Right lobe of liver (tissue), 6 donors: ENCODE measurements at regions not wholly inside any gene's neighbourhood (a gene's known extent, or its start where the extent isn't known, plus 50 kb on each side); places are given as distances from the start of the nearest gene placed in this dataset.

ENCODE experiments used
- ATAC-seq, 4 donors: fragments of 200-7000 bp; cut with Tn5 transposase; one replicate each; pipeline ENCODE4 v1.9.1; 2020; ENCODE audit warnings: mild to moderate bottlenecking in 4 of 4, moderate library complexity in 4 of 4
- DNase-seq, 3 donors: peaks; one replicate each; pipeline ENCODE4 v3.0.0-alpha.2; 2020
- H3K27ac ChIP-seq, 3 donors: fragments of 200-600 bp; one replicate each; pipeline ENCODE4 v1.8.0; 2022
- H3K27me3 ChIP-seq, 2 donors: fragments of 200-600 bp; one replicate each; pipeline ENCODE4 v1.8.0; 2022
- H3K36me3 ChIP-seq, 4 donors: fragments of 200-600 bp; sonication (generic) in 1 of 4; one replicate each; pipeline versions ENCODE4 v1.5.1 to v1.8.0; 2017 to 2022; ENCODE audit warnings: control low read depth in 1 of 4
- H3K4me1 ChIP-seq, 4 donors: fragments of 200-600 bp; sonication (generic) in 1 of 4; one replicate each; pipeline versions ENCODE4 v1.5.1 to v1.8.0; 2017 to 2022; ENCODE audit warnings: control low read depth in 1 of 4
- H3K4me3 ChIP-seq, 3 donors: fragments of 200-600 bp; one replicate each; pipeline ENCODE4 v1.8.0; 2022
- H3K9me3 ChIP-seq, 4 donors: fragments of 200-600 bp; sonication (generic) in 1 of 4; one replicate each; pipeline versions ENCODE4 v1.5.1 to v1.8.0; 2017 to 2022; ENCODE audit warnings: control low read depth in 1 of 4
- POLR2A ChIP-seq: fragments of 450-650 bp; IDR thresholded peaks from one replicate; pipeline ENCODE4 v1.6.1; 2017; ENCODE audit warnings: antibody characterized with exemption, mild to moderate bottlenecking
- WGBS: methylation state at CpG from one replicate; pipeline ENCODE4 v1.1.6; 2018; ENCODE audit warnings: low coverage, low lambda C conversion rate; ENCODE audit not compliant: insufficient coverage; ENCODE audit errors: missing lambda C conversion rate; 5-methylcytosine and 5-hydroxymethylcytosine counted together
- intact Hi-C, 2 donors: fragments of 100-400 bp; cut with DNase I; formaldehyde crosslinking; loops; one replicate each; pipeline versions ENCODE4 v1.11.2 to v1.14.1; 2022
- TF ChIP-seq, protein P1 (sequence below), 4 donors: fragments of 200-600 bp in 3 of 4; fragments of 450-650 bp in 1 of 4; IDR thresholded peaks; one replicate each; pipeline versions ENCODE4 v1.5.1 to v1.8.0; 2016 to 2022; ENCODE audit warnings: antibody characterized with exemption in 4 of 4, mild to moderate bottlenecking in 2 of 4
- donor health status: DM: no; HTN: yes; CAD: no.
- donor health status: DM: no; HTN: no; CAD: no.
- donor health status: DM: no; HTN: no; CAD: no.
- donor health status: DM: no; HTN: yes; CAD: no.
- donor health status: DM: no; HTN: yes; CAD: no.

DNA sequence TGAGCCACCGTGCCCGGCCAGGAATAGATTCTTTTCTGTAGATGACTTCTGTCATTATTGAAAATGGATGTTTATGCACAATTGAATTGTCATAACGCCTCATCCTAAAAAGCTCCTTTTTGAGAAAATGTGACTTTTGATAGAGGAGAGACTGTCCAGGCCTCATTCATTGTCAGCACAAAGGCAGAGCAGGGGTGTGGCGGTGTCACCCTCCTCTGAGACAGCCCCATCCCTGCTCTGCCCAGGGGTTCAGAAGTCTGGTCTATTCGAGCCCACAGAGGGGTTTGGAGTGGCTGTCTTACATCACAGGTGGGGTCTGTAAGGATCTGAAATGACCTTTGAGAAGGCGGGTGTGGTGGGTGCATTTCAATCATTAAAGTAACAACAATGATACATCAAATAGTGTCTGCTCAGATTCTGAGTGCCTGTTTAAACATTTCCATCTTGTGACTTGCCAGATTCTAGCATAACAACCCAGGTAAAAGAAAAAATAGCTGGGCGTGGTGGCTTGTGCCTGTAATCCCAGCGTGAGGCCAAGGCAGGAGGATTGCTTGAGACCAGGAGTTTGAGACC, 161.0 kb downstream of the SEC14L1 start:
- ATAC-seq = no peak
- no peaks in the 10 kb centered on the region for H3K36me3 ChIP-seq
- peaks cover 0 to 42% (median 11%) of the 10 kb centered on the region in 4 donors for H3K4me1 ChIP-seq
- no peaks in the 10 kb centered on the region for H3K9me3 ChIP-seq
- TF ChIP-seq, protein P1, sequence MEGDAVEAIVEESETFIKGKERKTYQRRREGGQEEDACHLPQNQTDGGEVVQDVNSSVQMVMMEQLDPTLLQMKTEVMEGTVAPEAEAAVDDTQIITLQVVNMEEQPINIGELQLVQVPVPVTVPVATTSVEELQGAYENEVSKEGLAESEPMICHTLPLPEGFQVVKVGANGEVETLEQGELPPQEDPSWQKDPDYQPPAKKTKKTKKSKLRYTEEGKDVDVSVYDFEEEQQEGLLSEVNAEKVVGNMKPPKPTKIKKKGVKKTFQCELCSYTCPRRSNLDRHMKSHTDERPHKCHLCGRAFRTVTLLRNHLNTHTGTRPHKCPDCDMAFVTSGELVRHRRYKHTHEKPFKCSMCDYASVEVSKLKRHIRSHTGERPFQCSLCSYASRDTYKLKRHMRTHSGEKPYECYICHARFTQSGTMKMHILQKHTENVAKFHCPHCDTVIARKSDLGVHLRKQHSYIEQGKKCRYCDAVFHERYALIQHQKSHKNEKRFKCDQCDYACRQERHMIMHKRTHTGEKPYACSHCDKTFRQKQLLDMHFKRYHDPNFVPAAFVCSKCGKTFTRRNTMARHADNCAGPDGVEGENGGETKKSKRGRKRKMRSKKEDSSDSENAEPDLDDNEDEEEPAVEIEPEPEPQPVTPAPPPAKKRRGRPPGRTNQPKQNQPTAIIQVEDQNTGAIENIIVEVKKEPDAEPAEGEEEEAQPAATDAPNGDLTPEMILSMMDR (IDR thresholded peaks at IDR 0.05) = no peak
- no peak for TF ChIP-seq POLR2A
- H3K27ac ChIP-seq = no peak overlapping the region
- H3K4me3 ChIP-seq = no peak overlapping the region
- WGBS = 90% methylated on average over 7 of the region's 8 CpGs
- intact Hi-C loops = no loop called here
- no peaks in the 10 kb centered on the region for H3K27me3 ChIP-seq
- no peak for DNase-seq

DNA sequence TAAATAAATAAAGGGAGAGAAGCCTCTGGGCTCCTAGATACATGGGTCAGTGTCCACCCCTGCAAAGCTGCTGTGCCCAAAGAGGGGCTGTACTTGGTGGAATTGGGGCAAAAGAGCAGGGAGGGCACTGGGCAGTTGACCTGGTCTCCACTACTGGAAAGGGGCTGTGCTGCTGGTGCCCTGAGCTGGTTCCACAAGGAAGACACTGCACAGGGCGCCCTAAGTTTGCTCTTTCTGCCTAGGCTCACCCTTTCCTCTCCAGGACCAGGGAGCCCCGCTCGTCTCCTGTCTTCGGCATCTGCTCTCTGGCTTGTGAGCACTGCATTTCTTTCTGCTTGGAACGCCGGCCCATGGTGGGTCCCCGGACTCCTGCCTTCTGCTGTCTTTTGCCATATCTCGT, 161.9 kb downstream of the SEC14L1 start:
- intact Hi-C loops = no loop called here
- Histone ChIP-seq H3K9me3 (no peaks in the 10 kb centered on the region), H3K4me3 (no peak overlapping the region), H3K27me3 (no peaks in the 10 kb centered on the region), H3K4me1 (peaks cover 0 to 47% (median 17%) of the 10 kb centered on the region in 4 donors), H3K36me3 (no peaks in the 10 kb centered on the region), H3K27ac (no peak overlapping the region)
- DNase-seq (no peak), ATAC-seq (no peak)
- WGBS = 96% methylated on average over 5 of the region's 8 CpGs
- TF ChIP-seq, protein P1 (IDR thresholded peaks at IDR 0.05) = no peak
- TF ChIP-seq POLR2A = no peak

GRCh38 chr17:77303620-77304019, 162.9 kb downstream of the SEC14L1 start:
- ATAC-seq (no peak), DNase-seq (no peak)
- Histone ChIP-seq H3K27me3 (no peaks in the 10 kb centered on the region), H3K36me3 (no peaks in the 10 kb centered on the region), H3K27ac (no peak overlapping the region), H3K9me3 (no peaks in the 10 kb centered on the region), H3K4me3 (no peak overlapping the region), H3K4me1 (peaks cover 0 to 55% (median 22%) of the 10 kb centered on the region in 4 donors)
- intact Hi-C loops = no loop called here
- 77% methylated on average over 3 of the region's 6 CpGs for WGBS
- no peak for TF ChIP-seq POLR2A
- TF ChIP-seq, protein P1 (IDR thresholded peaks at IDR 0.05) = no peak

DNA sequence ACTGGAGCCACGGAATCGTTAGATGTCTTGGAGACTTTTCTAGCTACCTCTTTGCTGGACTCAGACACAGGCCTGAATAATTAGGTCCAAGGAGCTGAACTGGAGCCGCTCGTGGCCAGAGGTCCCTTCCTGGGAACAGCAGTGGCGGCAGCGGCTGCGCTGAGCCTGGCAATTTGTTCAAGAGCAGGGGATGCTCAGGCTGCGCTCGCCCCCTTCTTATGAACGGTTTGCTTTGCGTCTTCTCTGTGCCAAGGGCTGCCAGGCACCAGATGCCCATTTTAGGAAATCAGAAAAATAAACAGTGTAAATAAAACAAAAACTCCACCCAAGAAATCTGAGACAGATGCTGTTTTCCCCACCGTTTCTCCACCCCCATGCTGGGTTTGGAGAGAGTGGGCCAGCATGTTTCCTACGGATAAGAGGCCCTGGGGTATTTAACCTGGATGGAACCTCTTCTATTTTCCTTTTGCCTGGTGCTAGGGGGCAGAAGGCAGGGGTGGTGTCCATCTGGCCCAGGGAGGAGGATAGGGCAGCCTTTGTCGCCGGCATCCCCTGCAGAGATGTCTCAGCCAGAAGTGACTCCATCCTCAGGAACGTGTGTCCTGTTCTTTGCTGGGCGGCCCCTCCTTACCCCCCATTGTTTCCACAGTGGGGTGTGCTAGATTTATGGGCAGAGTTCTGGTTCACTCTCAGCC, 163.4 kb downstream of the SEC14L1 start:
- ATAC-seq = no peak
- Histone ChIP-seq H3K27me3 (no peaks in the 10 kb centered on the region), H3K9me3 (no peaks in the 10 kb centered on the region), H3K27ac (no peak overlapping the region), H3K36me3 (no peaks in the 10 kb centered on the region), H3K4me1 (peaks cover 0 to 54% (median 25%) of the 10 kb centered on the region in 4 donors), H3K4me3 (no peak overlapping the region)
- DNase-seq = no peak
- intact Hi-C loops = no loop called here
- 77% methylated on average over 13 of the region's 17 CpGs for WGBS
- no peak for TF ChIP-seq POLR2A
- TF ChIP-seq, protein P1 (IDR thresholded peaks at IDR 0.05) = no peak
